ENCODE measurements at regions not wholly inside any gene's neighbourhood (a gene's known extent, or its start where the extent isn't known, plus 50 kb on each side); places are given as distances from the start of the nearest gene placed in this dataset.

DNA sequence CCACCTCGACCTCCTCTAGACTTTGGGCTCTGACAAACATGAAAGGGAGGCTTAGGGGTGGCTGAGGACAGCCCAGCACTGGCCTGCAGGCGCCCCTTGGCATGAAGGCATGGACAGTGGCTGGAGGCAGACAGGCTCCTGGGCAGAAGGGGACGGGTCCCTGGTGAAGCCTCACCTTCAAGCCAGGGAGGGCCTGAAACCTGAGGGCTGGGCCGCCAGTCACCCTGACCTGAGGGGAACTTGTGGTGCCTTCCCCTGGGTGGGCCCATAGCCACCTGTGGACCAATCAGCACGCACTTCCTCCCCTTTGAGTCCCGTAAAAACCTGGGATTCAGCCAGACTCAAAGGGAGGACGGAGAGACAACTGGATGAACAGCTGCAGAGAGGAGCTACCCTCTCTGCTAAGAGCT lies 90.4 kb upstream of the PUM3 start:
- no peak for DNase-seq (ENCODE audit: extremely low read depth in 1 of 4, low spot score in 3 of 4)
- no peaks in the 10 kb centered on the region for H3K79me2 ChIP-seq (ENCODE audit: control insufficient read depth, insufficient read depth, low read length)
- POLR2A ChIA-PET: no interaction called here
- no TSS peak for BruUV-seq (replicated peaks)
- H4K20me1 ChIP-seq (replicated peaks; ENCODE audit: control insufficient read depth, insufficient read depth, low read length): no peaks in the 10 kb centered on the region
- no peak overlapping the region for H3K9ac ChIP-seq (ENCODE audit: insufficient read depth in 1 of 2, low read depth in 2 of 2, low read length in 2 of 2)
- H2AFZ ChIP-seq (ENCODE audit: low read depth, low read length): no peak overlapping the region
- no peak overlapping the region for H3K27ac ChIP-seq (ENCODE audit: extremely low read depth, low read depth, low read length)
- WGBS (ENCODE audit: insufficient coverage, low coverage, missing lambda C conversion rate): 0% methylated on average over 5 of the region's 7 CpGs
- CTCF ChIA-PET (ENCODE audit: low intra/inter-chr PET ratio): no interaction called here
- H3K4me3 ChIP-seq: no peak overlapping the region
- intact Hi-C loops (cut with micrococcal nuclease) (no loop called here), in situ Hi-C loops (cut with MboI) (no loop called here)
- no peaks in the 10 kb centered on the region; a peak in 1 of 5 replicates for H3K27me3 ChIP-seq (ENCODE audit: control insufficient read depth in 2 of 2, insufficient read depth in 2 of 2, low read length in 2 of 2)
- H3K4me2 ChIP-seq (ENCODE audit: insufficient read depth, low read length): no peak overlapping the region
- H3K9me3 ChIP-seq (replicated peaks; ENCODE audit: control insufficient read depth, insufficient read depth, low read depth, low read length): no peaks in the 10 kb centered on the region
- no peak for TF ChIP-seq SRF (CRISPR knock-in tag; IDR thresholded peaks at IDR 0.05)
- no peak for TF ChIP-seq ZSCAN29 (IDR thresholded peaks at IDR 0.05)
- TF ChIP-seq ZNF551 (CRISPR knock-in tag; IDR thresholded peaks at IDR 0.05): no peak
- TF ChIP-seq ZFP30 (CRISPR knock-in tag; IDR thresholded peaks at IDR 0.05; ENCODE audit: borderline replicate concordance): no peak
- no peak for TF ChIP-seq BMI1 (IDR thresholded peaks at IDR 0.05; ENCODE audit: low read length)
- no peak for TF ChIP-seq HNRNPK (IDR thresholded peaks at IDR 0.05; ENCODE audit: low read depth, low read length, poor library complexity, severe bottlenecking)
- TF ChIP-seq ZNF347 (CRISPR knock-in tag; IDR thresholded peaks at IDR 0.05; ENCODE audit: low read depth): no peak
- TF ChIP-seq NEUROD1 (IDR thresholded peaks at IDR 0.05; ENCODE audit: borderline replicate concordance, low read depth, low read length, partially characterized antibody): no peak
- TF ChIP-seq EZH2 (IDR thresholded peaks at IDR 0.05; ENCODE audit: borderline replicate concordance, low read depth, low read length): no peak
- H3K36me3 ChIP-seq (ENCODE audit: control insufficient read depth, insufficient read depth, low read length): no peaks in the 10 kb centered on the region
- no peaks in the 10 kb centered on the region for H3K4me1 ChIP-seq (replicated peaks in 1 of 2; ENCODE audit: control insufficient read depth in 2 of 2, insufficient read depth in 2 of 2, low read length in 2 of 2)
- ATAC-seq: no peak
- FAIRE-seq: no peak
- no peaks in the 10 kb centered on the region for H3K9me1 ChIP-seq (ENCODE audit: control insufficient read depth, insufficient read depth, low read length)

Measured in K562 (cell line).